H1 (cell line): ENCODE measurements at regions not wholly inside any gene's neighbourhood (a gene's known extent, or its start where the extent isn't known, plus 50 kb on each side); places are given as distances from the start of the nearest gene placed in this dataset.

Experiments used
- CBX5 ChIP-seq: fragments of 300-800, 300-1000 bp; sonication (generic); IDR thresholded peaks from 2 replicates; pipeline ENCODE4 v1.7.1; 2016; ENCODE audit warnings: antibody characterized with exemption, low read length, low read depth
- RBBP5 ChIP-seq: IDR thresholded peaks from 2 replicates; pipeline ENCODE4 v1.7.1; 2012; ENCODE audit warnings: low read depth, mild to moderate bottlenecking, inconsistent platforms, low read length, moderate library complexity, borderline replicate concordance
- RNF2 ChIP-seq: fragments of 200-900, 300-1000 bp; sonication (generic); IDR thresholded peaks from 2 replicates; pipeline ENCODE4 v1.7.1; 2016; ENCODE audit warnings: borderline replicate concordance, low read depth, mild to moderate bottlenecking, antibody characterized with exemption, low read length; ENCODE audit not compliant: poor library complexity, severe bottlenecking; ENCODE audit errors: missing control alignments
- RXRA ChIP-seq: IDR thresholded peaks from 2 replicates; pipeline ENCODE4 v1.6.1; 2011; ENCODE audit warnings: low read depth, mild to moderate bottlenecking, low read length, moderate library complexity; ENCODE audit not compliant: insufficient read depth
- TBP ChIP-seq: IDR thresholded peaks from 2 replicates; pipeline ENCODE4 v1.6.1; 2011; ENCODE audit warnings: low read depth, low read length, improper control_type of control experiment

DNA sequence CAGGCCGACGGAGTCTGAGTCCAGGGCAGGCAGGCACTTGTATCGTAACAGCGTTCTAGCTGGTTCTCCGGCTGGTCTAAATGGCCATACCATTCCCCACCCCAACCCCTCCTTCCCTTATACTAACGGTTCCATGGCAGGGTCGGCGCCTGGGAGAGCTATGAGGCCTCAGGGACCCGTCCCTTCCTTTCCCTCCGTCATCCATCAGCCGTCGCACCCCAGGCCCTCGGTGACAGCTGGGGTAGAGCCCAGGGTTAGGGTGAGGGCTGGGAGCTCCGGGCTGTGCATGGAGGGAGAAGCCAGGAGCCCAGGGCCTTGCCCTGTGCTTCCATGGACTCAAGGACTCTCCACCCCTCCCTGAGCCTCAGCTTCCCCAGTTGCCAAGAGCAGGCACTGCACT is 101.4 kb downstream of the RBFOX3 start (continued):
- TF ChIP-seq RNF2, result no peak
- no peak for TF ChIP-seq RBBP5
- no peak for TF ChIP-seq RXRA
- no peak for TF ChIP-seq CBX5
- no peak for TF ChIP-seq TBP
